ENCODE measurements at regions not wholly inside any gene's neighbourhood (a gene's known extent, or its start where the extent isn't known, plus 50 kb on each side); places are given as distances from the start of the nearest gene placed in this dataset.
"Not testable (repeated sequence)": the region's sequence is repeated elsewhere in the genome, so short reads cannot be mapped to it uniquely, and the experiment has no call there.

- ChIA-PET CTCF (interaction anchor here (0.6 to 4.5 kb wide), 11 partner anchors 11 to 369 kb away, joined by 3 to 21 read pairs (median 4); no protein-coding TSS in a partner anchor), POLR2A (no interaction called here)
- Histone ChIP-seq H4K20me1 (ENCODE audit: insufficient read depth) (no peaks in the 10 kb centered on the region), H3K4me2 (no peak overlapping the region), H3K9ac (no peak overlapping the region), H3K9me3 (no peaks in the 10 kb centered on the region), H3K27ac (ENCODE audit: low read depth in 2 of 2, low read length in 1 of 2) (no peak overlapping the region), H3K4me3 (ENCODE audit: low read depth in 2 of 2, low read length in 1 of 2) (no peak overlapping the region), H3F3A (replicated peaks; ENCODE audit: insufficient read depth) (no peaks in the 10 kb centered on the region), H3K36me3 (replicated peaks in 1 of 2; ENCODE audit: control insufficient read depth in 1 of 2, insufficient read depth in 2 of 2, low read length in 1 of 2) (no peaks in the 10 kb centered on the region), H3K79me2 (ENCODE audit: insufficient read depth) (no peaks in the 10 kb centered on the region), H3K9me2 (no peaks in the 10 kb centered on the region), H3K27me3 (ENCODE audit: insufficient read depth) (no peaks in the 10 kb centered on the region), H3K4me1 (ENCODE audit: control insufficient read depth in 1 of 2, insufficient read depth in 2 of 2, low read depth in 1 of 2, low read length in 1 of 2) (no peaks in the 10 kb centered on the region), H2AFZ (ENCODE audit: low read depth) (no peak overlapping the region)
- no peak for TF ChIP-seq ZBTB33 (IDR thresholded peaks at IDR 0.05; ENCODE audit: borderline replicate concordance, low read depth)
- no peak for TF ChIP-seq RXRA (IDR thresholded peaks at IDR 0.05; ENCODE audit: borderline replicate concordance, low read depth)
- no peak for TF ChIP-seq RFX5 (IDR thresholded peaks at IDR 0.05; ENCODE audit: low read length)
- no peak for TF ChIP-seq SIN3A (IDR thresholded peaks at IDR 0.05; ENCODE audit: borderline replicate concordance, low read depth, low read length)
- no peak for TF ChIP-seq CTCF (IDR thresholded peaks at IDR 0.05)
- no peak for TF ChIP-seq YY1 (IDR thresholded peaks at IDR 0.05; ENCODE audit: low read depth)
- TF ChIP-seq CHD2 (IDR thresholded peaks at IDR 0.05; ENCODE audit: low read length, partially characterized antibody), result no peak
- no peak for TF ChIP-seq SMC3 (IDR thresholded peaks at IDR 0.05; ENCODE audit: low read depth, low read length)
- TF ChIP-seq USF1 (IDR thresholded peaks at IDR 0.05; ENCODE audit: borderline replicate concordance, low read depth), result no peak
- TF ChIP-seq GATA2 (CRISPR knock-in tag; IDR thresholded peaks at IDR 0.05), result no peak
- TF ChIP-seq MEF2A (IDR thresholded peaks at IDR 0.05; ENCODE audit: borderline replicate concordance, low read depth), result no peak
- TF ChIP-seq RCOR1 (IDR thresholded peaks at IDR 0.05; ENCODE audit: low read length), result no peak
- TF ChIP-seq TCF12 (IDR thresholded peaks at IDR 0.05), result no peak
- TF ChIP-seq GABPA (IDR thresholded peaks at IDR 0.05; ENCODE audit: low read depth), result no peak
- no peak for TF ChIP-seq JUND (IDR thresholded peaks at IDR 0.05)
- no peak for TF ChIP-seq EZH2phosphoT487 (IDR thresholded peaks at IDR 0.05; ENCODE audit: borderline replicate concordance, low read depth)
- TF ChIP-seq ELF1 (IDR thresholded peaks at IDR 0.05), result no peak
- DNase-seq, result no peak
- WGBS (ENCODE audit: low lambda C conversion rate), result 67% methylated on average over 1 of the region's 1 CpG
Measured at GRCh38 chr4:155441475-155441874, 64.7 kb upstream of the MAP9 start.

- H3K9ac ChIP-seq; H3F3A ChIP-seq (replicated peaks; ENCODE audit: insufficient read depth); H3K4me3 ChIP-seq (ENCODE audit: low read depth in 2 of 2, low read length in 1 of 2); H4K20me1 ChIP-seq (ENCODE audit: insufficient read depth); H3K9me3 ChIP-seq; DNase-seq; H3K9me2 ChIP-seq; H3K4me2 ChIP-seq; H3K27ac ChIP-seq (ENCODE audit: low read depth in 2 of 2, low read length in 1 of 2); H3K4me1 ChIP-seq (ENCODE audit: control insufficient read depth in 1 of 2, insufficient read depth in 2 of 2, low read depth in 1 of 2, low read length in 1 of 2); H3K79me2 ChIP-seq (ENCODE audit: insufficient read depth); POLR2A ChIA-PET; H2AFZ ChIP-seq (ENCODE audit: low read depth); H3K27me3 ChIP-seq (ENCODE audit: insufficient read depth); H3K36me3 ChIP-seq (replicated peaks in 1 of 2; ENCODE audit: control insufficient read depth in 1 of 2, insufficient read depth in 2 of 2, low read length in 1 of 2): not testable (repeated sequence)
- 87% methylated on average over 6 of the region's 6 CpGs for WGBS (ENCODE audit: low lambda C conversion rate)
- CTCF ChIA-PET, result interaction anchor here (0.7 to 4.5 kb wide), 5 partner anchors 9 to 1331 kb away, joined by 3 to 21 read pairs (median 3); no protein-coding TSS in a partner anchor
Measured at GRCh38 chr4:155439760-155440159, 63.0 kb upstream of the MAP9 start.
